HepG2 (cell line): ENCODE measurements at regions not wholly inside any gene's neighbourhood (a gene's known extent, or its start where the extent isn't known, plus 50 kb on each side); places are given as distances from the start of the nearest gene placed in this dataset.
"Not testable (repeated sequence)": the region's sequence is repeated elsewhere in the genome, so short reads cannot be mapped to it uniquely, and the experiment has no call there.

Source experiments
- CAMTA2 ChIP-seq: sonication (generic); formaldehyde crosslinking; IDR thresholded peaks from 2 replicates; pipeline ENCODE4 v1.4.0; 2020; ENCODE audit warnings: mild to moderate bottlenecking, missing genetic modification reagents, borderline replicate concordance
- CREB1 ChIP-seq, 2 experiments: fragments of 450-650 bp in 1 of 2; IDR thresholded peaks; 2 replicates each; pipeline ENCODE4 v1.6.1; 2016 to 2017; ENCODE audit warnings: control low read depth in 1 of 2, mild to moderate bottlenecking in 1 of 2, missing compliant biosample characterization in 1 of 2, missing genetic modification characterization in 1 of 2
- CTCF ChIP-seq: sonication (generic); formaldehyde crosslinking; IDR thresholded peaks from 2 replicates; pipeline ENCODE4 v1.5.0; 2020; ENCODE audit warnings: mild to moderate bottlenecking, missing genetic modification reagents, moderate library complexity
- HNRNPUL1 ChIP-seq: fragments of 200-400 bp; formaldehyde crosslinking; IDR thresholded peaks from 2 replicates; pipeline ENCODE4 v1.6.1; 2017; ENCODE audit warnings: low read depth, mild to moderate bottlenecking, low read length, moderate library complexity
- MAZ ChIP-seq, 2 experiments: sonication (generic) in 1 of 2; formaldehyde crosslinking in 1 of 2; IDR thresholded peaks; 2 replicates each; pipeline versions ENCODE4 v1.5.0 to v1.6.1; 2012 to 2020; ENCODE audit warnings: low read depth in 2 of 2, mild to moderate bottlenecking in 2 of 2, borderline replicate concordance in 1 of 2, improper control_type of control experiment in 1 of 2, low read length in 1 of 2, missing genetic modification reagents in 1 of 2, moderate library complexity in 1 of 2
- MTA1 ChIP-seq: sonication (generic); formaldehyde crosslinking; IDR thresholded peaks from 2 replicates; pipeline ENCODE4 v1.4.0; 2020; ENCODE audit warnings: missing genetic modification reagents, mild to moderate bottlenecking, borderline replicate concordance
- NAIF1 ChIP-seq: sonication (generic); formaldehyde crosslinking; IDR thresholded peaks from 2 replicates; pipeline ENCODE4 v1.5.0; 2020; ENCODE audit warnings: mild to moderate bottlenecking, missing genetic modification reagents, borderline replicate concordance
- PAWR ChIP-seq: sonication (generic); formaldehyde crosslinking; IDR thresholded peaks from 2 replicates; pipeline ENCODE4 v1.4.0; 2020; ENCODE audit warnings: missing genetic modification reagents, mild to moderate bottlenecking, borderline replicate concordance
- POLR2AphosphoS5 ChIP-seq: IDR thresholded peaks from 2 replicates; pipeline ENCODE4 v1.6.1; 2012; ENCODE audit warnings: low read depth, low read length
- RBM22 ChIP-seq: fragments of 200-400 bp; formaldehyde crosslinking; optimal IDR thresholded peaks from 2 replicates; pipeline ENCODE3; 2017; ENCODE audit warnings: mild to moderate bottlenecking, low read length, moderate library complexity
- SAFB2 ChIP-seq: sonication (generic); formaldehyde crosslinking; IDR thresholded peaks from 2 replicates; pipeline ENCODE4 v1.5.1; 2020; ENCODE audit warnings: missing genetic modification reagents, low read depth, mild to moderate bottlenecking, borderline replicate concordance
- SIN3A ChIP-seq: IDR thresholded peaks from 2 replicates; pipeline ENCODE4 v1.6.1; 2011; ENCODE audit warnings: low read depth, mild to moderate bottlenecking, control low read depth, low read length, borderline replicate concordance
- ZNF766 ChIP-seq: sonication (generic); formaldehyde crosslinking; IDR thresholded peaks from 2 replicates; pipeline ENCODE4 v1.5.0; 2020; ENCODE audit warnings: missing genetic modification reagents, borderline replicate concordance
- ZNF776 ChIP-seq: sonication (generic); formaldehyde crosslinking; IDR thresholded peaks from 2 replicates; pipeline ENCODE4 v1.4.0; 2020; ENCODE audit warnings: mild to moderate bottlenecking, missing genetic modification reagents

GRCh38 chr12:58337539-58337938 lies 396.2 kb downstream of the ATP23 start:
- not testable (repeated sequence) for TF ChIP-seq MTA1 (CRISPR knock-in tag); PAWR (CRISPR knock-in tag); SAFB2 (CRISPR knock-in tag); CAMTA2 (CRISPR knock-in tag); CTCF; ZNF766 (CRISPR knock-in tag); HNRNPUL1; NAIF1 (CRISPR knock-in tag); RBM22; MAZ (IDR thresholded peaks at IDR 0.05; ENCODE audit: borderline replicate concordance, low read depth, low read length); MAZ (CRISPR knock-in tag; IDR thresholded peaks at IDR 0.05; ENCODE audit: low read depth); ZNF776 (CRISPR knock-in tag); POLR2AphosphoS5; SIN3A; CREB1 (IDR thresholded peaks at IDR 0.05); CREB1 (CRISPR knock-in tag; IDR thresholded peaks at IDR 0.05)
